Activated B cell treated with CpG ODN at 0.5 μM for 24 hours (primary cell): ENCODE measurements at regions not wholly inside any gene's neighbourhood (a gene's known extent, or its start where the extent isn't known, plus 50 kb on each side); places are given as distances from the start of the nearest gene placed in this dataset.

Source experiments
- ATAC-seq: fragments of 200-7000 bp; cut with Tn5 transposase; one replicate; pipeline ENCODE4 v1.10.0; 2021; ENCODE audit warnings: low read depth, mild to moderate bottlenecking, moderate library complexity
- CTCF ChIA-PET: fragments of 350-600 bp; sonication (Branson Sonifier 250); formaldehyde crosslinking; loops from one replicate; lab custom pipeline; 2021; ENCODE audit warnings: antibody characterized with exemption; lab: Charles Lee
- POLR2A ChIA-PET: fragments of 350-600 bp; sonication (Branson Sonifier 250); formaldehyde crosslinking; loops from one replicate; lab custom pipeline; 2021; ENCODE audit warnings: antibody characterized with exemption; lab: Charles Lee
- DNase-seq: peaks from one replicate; pipeline ENCODE4 v3.0.0; 2022
- H3K27ac Mint-ChIP-seq: one replicate; pipeline ENCODE4 v1.8.0; 2020; ENCODE audit warnings: mixed read lengths
- H3K27me3 Mint-ChIP-seq: one replicate; pipeline ENCODE4 v1.8.0; 2021; ENCODE audit warnings: mixed read lengths
- H3K36me3 Mint-ChIP-seq: one replicate; pipeline ENCODE4 v1.8.0; 2021; ENCODE audit warnings: low read depth, mixed read lengths
- H3K4me1 Mint-ChIP-seq: one replicate; pipeline ENCODE4 v1.8.0; 2021; ENCODE audit warnings: mixed read lengths
- H3K4me3 Mint-ChIP-seq: one replicate; pipeline ENCODE4 v1.8.0; 2020; ENCODE audit warnings: mild to moderate bottlenecking, mixed read lengths
- H3K9me3 Mint-ChIP-seq: one replicate; pipeline ENCODE4 v1.8.0; 2020; ENCODE audit warnings: mixed read lengths
- CTCF ChIP-seq: fragments of 200-600 bp; IDR thresholded peaks from one replicate; pipeline ENCODE4 v1.8.0; 2022; ENCODE audit warnings: antibody characterized with exemption, mild to moderate bottlenecking
- intact Hi-C: fragments of 100-400 bp; cut with micrococcal nuclease; formaldehyde crosslinking; loops from one replicate; pipeline ENCODE4 v1.15.1; 2024

- Mint-ChIP-seq H3K36me3 (no peaks in the 10 kb centered on the region), H3K4me3 (no peak overlapping the region), H3K4me1 (no peaks in the 10 kb centered on the region), H3K27ac (no peak overlapping the region), H3K9me3 (no peaks in the 10 kb centered on the region), H3K27me3 (peaks cover 2% of the 10 kb centered on the region)
- no peak for ATAC-seq
- no peak for DNase-seq
- ChIA-PET CTCF (no interaction called here), POLR2A (no interaction called here)
- intact Hi-C loops, result no loop called here
- no peak for TF ChIP-seq CTCF
These were observed 52.4 kb upstream of the TEX51 start for GRCh38 chr2:126846241-126846640.
